HG02840 (cell line): ENCODE measurements at regions not wholly inside any gene's neighbourhood (a gene's known extent, or its start where the extent isn't known, plus 50 kb on each side); places are given as distances from the start of the nearest gene placed in this dataset.

ENCODE experiments used
- ATAC-seq: cut with Tn5 transposase; IDR thresholded peaks from one replicate; pipeline ENCODE4 v1.9.1; 2021; ENCODE audit warnings: mild to moderate bottlenecking, moderate library complexity, moderate number of reproducible peaks; ENCODE audit not compliant: unreplicated experiment, low FRiP score

DNA sequence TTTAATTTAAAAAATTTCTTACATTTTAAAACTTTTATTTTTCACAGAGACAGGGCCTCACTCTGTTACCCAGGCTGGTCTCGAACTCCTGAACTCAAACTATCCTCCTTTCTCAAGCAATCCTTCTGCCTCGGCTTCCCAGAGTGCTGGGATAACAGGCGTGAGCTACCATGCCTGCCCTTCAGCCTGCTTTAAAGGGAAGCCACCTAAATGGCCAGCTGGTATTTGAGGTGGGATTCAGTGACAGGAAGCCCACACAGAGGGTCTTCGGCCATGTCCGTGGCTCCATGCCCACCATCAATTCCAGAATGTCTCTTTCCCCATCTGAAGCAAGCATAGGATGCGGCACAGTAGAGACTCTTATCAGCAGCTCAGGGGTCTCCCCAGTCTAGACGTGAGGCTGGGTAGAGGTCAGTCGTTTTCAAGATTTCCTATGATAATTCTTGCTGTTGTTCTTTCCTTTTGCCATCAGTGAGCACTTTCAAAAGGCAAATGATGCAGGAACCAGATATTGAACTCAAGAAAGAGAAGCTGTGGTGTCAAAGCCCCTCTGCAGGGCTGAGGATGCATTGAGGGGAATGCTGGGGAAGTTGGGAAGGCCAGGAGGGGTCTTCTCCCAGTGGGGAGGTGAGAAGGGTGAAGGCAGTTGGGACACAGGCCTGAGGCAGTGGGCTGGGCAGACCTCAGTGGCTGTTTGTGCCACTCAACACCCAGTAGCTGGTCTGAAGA, 291.5 kb upstream of the IGFBP3 start:
- ATAC-seq: no peak

- no peak for ATAC-seq
Observed at GRCh38 chr7:46210467-46210866, 289.4 kb upstream of the IGFBP3 start.

GRCh38 chr7:46209611-46210388, 288.7 kb upstream of the IGFBP3 start:
- no peak for ATAC-seq

DNA sequence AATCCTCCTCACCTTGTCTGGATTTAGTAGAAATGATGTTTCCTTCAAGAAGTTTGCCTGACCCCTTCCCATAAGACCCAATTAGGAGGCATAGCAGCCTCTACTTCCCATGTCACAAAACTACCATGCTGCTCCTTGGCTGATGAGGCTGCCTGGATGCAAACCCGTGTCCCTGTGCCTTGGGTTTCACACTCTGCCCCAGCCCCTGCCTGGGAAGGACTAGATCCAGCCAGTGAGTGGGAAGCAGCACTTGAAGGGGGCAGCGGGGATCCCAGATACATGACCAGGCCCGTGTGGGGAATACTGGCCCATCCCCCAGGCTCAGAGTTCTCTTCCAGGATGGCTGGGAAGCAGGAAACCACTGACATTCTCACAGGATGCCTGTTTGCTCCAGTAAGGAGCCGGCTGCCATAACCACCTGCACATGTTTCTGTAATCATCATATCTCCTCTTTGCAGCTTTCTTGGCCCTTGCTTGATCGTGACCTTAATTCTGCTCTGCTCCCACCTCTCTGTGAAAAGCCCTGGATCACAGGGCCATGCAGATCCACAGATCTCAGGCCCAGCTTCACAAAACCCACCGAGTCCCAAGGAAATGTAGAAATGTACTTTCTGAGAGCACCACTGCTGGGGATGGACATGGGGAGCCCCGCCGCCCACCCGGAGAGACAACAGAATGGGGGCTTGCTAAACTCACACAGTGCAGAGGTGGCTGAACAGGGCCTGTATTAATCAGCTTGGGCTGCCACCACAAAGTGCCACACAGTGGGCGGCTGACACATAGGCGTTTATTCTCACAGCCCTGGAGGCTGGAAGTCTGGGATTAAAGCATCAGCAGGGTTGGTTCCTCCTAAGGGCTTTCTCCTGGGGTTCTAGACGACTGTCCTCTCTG, 287.8 kb upstream of the IGFBP3 start:
- ATAC-seq: no peak

DNA sequence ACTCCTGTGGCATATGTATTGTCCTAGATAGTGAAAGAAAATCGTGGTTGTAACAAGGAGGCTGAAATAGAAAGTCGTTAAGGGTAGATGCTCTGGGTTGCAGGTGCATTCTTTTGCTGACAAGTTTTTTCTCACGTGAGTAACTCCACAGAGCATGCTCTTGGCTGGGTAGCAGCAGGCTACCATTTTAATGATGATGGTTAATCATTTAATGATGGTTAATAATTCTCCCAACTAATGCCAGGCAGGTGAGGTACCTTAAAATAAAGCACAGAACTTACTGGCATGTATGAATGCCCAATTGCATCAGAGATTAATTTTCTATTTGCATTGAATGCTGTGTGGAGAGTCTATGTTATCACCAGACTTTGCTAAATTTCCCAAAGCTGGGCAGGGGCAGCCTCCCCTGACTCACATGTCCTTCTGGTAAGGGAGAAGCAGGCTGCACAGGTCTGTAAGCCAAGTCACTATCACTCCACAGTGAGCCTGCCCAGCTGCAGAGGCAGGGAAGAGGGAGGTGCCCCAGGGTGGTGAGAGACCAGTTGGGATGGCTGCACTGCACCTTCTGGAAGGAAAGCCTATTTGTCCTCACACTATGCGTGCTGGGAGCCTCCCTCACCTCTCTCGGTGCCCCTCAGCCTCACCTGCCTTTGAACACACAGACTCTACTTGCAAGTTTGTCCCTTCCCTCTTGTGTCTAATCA, 287.0 kb upstream of the IGFBP3 start:
- no peak for ATAC-seq

- no peak for ATAC-seq
Observed at GRCh38 chr7:46206476-46207060, 285.5 kb upstream of the IGFBP3 start.

- ATAC-seq: no peak
Observed at GRCh38 chr7:46205478-46205877, 284.4 kb upstream of the IGFBP3 start.

GRCh38 chr7:46203926-46204325, 282.9 kb upstream of the IGFBP3 start:
- no peak for ATAC-seq

- no peak for ATAC-seq
Observed at GRCh38 chr7:46202379-46202778, 281.3 kb upstream of the IGFBP3 start.

GRCh38 chr7:46201961-46202360, 280.9 kb upstream of the IGFBP3 start:
- no peak for ATAC-seq

GRCh38 chr7:46198701-46199100, 277.6 kb upstream of the IGFBP3 start:
- no peak for ATAC-seq

DNA sequence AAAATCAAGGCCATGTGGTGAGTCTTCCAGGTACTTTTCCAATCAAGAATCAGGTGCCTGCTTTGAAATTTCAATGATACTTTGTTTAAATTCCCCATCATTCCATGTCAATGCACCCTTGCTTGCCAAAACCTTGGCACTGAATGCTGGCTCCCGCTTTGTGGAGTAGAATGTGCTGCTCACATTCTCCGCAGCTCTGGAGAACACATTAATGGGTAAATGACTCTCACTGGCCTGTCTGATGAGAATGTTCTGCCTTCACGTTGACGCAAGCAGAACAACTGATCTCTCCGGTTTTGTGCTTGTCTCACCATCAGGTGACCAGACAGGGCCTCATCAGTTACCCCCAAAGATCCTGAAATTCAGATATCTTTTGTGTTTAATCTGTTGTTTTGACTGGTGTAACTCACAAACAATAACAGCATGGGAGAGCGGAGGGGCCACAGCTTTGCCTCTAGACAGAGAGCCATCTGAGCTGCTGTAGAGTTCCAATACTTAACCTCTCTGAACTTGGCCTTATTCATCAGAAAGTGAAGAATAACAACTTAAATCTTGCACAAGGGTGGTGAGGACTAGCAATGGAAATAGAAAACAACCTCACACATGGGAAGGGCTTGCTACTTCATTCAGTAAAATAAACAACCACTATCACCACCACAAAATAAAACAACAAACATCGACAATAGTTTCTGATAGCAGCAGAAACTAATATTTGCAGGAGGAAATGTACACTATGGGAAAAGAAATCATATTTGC, 276.9 kb upstream of the IGFBP3 start:
- ATAC-seq: no peak

GRCh38 chr7:46195934-46196333, 274.9 kb upstream of the IGFBP3 start:
- no peak for ATAC-seq

DNA sequence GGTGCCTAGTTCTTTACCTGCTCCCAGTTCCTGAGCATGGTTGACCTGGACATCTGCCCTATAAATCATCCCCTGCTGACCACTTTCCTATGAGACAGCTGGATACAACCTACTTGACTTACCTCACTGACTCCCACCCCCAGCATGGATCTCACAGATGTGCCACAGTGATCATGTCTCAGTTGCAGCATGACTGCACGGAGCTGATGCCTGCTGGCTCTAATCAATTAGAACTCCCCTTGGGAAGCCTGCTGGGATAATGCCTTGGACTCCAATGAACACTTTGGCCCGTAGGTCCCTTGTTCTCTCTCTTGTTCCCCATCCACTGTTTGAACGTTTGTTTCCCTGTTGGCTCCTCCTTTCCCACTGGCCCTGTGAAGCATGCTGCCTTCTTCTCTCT, 271.2 kb upstream of the IGFBP3 start:
- no peak for ATAC-seq

DNA sequence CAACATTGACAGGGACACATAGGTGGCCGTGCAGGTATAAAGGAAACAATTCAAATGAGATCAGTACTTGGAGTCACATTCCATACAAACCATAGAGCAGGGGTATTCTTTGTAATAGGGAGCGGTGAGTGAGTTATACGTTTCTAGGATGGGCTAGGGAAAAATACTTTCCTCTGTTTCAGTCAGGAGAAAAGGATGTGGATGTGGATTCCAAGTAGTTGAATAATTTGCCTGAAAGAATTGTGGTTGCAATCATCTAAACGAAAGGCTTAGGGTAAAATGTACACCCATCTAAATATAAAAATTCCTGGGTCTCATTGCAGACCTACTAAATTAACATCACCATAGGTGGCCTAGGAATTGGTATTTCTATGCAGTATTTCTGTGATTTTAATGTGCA, 270.7 kb upstream of the IGFBP3 start:
- no peak for ATAC-seq

DNA sequence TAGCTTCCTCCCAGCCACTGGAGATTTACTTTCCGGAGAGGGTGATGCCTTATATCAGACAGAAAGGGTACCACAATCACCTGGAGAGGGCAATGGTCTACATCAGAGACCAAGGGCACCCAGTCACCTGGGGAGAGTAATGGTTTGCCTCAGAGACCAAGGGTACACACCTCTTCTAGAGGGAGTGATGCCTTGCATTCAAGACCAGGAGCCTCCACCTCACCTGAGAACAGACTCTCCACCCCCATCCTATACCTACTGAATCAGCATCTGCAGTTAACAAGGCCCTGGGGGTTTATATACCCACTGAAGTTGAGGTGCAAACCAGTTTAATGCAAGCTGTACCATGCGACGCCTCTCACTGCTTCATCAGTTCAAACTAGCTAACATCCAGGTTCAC, 270.2 kb upstream of the IGFBP3 start:
- ATAC-seq: no peak

GRCh38 chr7:46189255-46189790, 268.3 kb upstream of the IGFBP3 start:
- ATAC-seq: no peak

- ATAC-seq: no peak
Observed at GRCh38 chr7:46186131-46186530, 265.1 kb upstream of the IGFBP3 start.

DNA sequence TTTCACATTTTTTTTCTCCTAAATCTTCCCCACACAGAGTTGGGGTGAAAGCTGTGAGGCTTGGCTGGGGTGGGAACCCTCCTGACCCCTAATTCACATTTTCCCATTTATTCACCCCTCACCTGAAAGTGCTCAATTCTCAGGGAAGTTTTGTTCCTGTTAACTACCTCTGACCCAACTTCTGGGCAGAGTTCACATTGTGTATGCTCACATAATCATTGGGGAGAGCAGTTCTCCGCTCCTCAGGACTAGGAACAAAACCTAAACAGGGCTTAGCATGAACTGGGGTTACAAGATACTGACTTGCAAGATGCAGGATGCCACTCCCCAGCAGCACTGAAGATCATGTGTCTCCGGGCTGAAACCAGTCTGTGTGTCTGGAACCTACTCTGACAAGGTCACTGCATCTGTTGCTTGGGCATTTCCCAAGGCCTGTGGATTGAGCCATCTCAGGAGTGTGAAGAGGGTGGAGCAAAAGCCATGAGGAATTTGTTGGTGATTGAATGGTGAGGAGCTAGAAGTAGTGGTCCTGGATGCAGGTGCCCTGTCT, 258.1 kb upstream of the IGFBP3 start:
- ATAC-seq: no peak
